ENCODE measurements at regions not wholly inside any gene's neighbourhood (a gene's known extent, or its start where the extent isn't known, plus 50 kb on each side); places are given as distances from the start of the nearest gene placed in this dataset.
"Not testable (repeated sequence)": the region's sequence is repeated elsewhere in the genome, so short reads cannot be mapped to it uniquely, and the experiment has no call there.

DNA sequence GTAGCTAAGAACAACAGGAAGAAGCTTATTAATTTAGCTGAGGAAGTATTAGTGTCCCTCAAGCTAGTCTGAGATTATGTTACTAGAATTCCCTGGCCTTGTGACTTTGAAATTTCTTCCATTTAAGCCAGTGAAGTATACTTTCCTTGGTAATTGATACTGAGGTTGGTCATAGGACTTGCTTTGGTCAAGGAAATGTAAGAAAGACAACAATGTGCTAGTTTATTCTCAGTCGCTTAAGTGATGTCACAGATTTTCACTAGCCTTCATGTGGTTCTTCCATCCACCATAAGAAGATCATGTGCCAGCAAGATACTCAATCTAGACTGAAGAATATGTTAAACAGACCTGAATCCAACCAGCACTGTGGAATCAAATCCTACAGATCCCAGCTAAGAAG lies 1140.1 kb downstream of the TECRL start:
- no peak for DNase-seq (ENCODE audit: low read depth)

- DNase-seq (ENCODE audit: low read depth) = no peak
These were observed 1175.6 kb downstream of the TECRL start for GRCh38 chr4:63233671-63234070.

DNA sequence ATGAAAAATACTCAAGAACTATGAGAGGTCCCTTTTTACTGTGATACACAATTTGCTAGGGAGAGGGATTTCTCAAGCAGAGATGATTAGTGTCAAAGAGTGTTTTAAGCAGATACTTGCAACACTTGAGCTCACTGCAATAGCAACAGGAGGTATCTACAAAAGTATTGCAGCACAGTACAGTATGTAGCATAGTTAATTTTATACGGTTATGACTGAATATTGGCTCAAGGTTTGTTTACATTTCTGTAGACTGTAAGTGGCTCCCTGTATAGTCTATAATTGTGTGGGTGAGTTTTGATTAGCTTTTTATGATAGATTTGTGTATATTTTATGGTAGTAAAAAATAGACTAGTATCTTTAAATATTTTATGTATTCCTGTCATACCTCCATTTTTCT lies 1177.2 kb downstream of the TECRL start:
- no peak for DNase-seq (ENCODE audit: low read depth)

GRCh38 chr4:63226229-63226628 lies 1183.0 kb downstream of the TECRL start:
- DNase-seq (ENCODE audit: low read depth) = no peak

DNA sequence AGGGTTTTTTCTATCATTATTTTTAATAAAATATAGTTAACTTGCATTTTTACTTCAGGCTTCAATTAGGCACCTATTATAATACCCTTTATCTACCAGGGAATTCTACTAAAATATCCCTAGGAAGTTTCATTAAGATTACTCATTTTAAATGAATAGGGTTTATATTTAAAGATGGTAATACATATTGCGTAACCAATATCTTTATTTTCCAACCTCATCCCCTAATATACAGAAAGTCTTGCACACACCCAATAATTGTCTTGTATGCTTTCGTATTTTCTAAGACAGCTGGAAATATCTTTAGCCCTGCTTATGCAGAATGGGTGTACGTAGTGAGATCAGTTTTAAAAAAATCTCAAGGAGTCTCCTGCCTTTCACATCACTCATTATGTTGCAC lies 1186.8 kb downstream of the TECRL start:
- no peak for DNase-seq (ENCODE audit: low read depth)

DNA sequence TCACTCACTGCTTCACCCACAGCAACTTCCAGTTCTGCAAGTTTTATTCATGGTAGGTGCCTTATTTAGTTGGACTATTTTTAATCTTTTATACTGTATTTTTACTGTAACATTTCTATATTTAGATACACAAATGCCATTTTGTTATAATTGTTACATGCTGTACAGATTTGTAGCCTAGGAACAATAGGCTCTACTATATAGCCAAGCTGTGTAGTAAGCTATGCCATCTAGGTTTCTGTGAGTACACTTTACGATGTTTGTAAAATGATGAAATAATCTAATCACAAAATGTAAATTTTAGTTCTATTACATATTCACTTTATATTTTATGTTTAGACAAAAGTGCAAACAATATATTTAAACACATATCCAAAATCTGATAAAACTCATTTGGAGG lies 1187.8 kb downstream of the TECRL start:
- DNase-seq (ENCODE audit: low read depth) = no peak

DNA sequence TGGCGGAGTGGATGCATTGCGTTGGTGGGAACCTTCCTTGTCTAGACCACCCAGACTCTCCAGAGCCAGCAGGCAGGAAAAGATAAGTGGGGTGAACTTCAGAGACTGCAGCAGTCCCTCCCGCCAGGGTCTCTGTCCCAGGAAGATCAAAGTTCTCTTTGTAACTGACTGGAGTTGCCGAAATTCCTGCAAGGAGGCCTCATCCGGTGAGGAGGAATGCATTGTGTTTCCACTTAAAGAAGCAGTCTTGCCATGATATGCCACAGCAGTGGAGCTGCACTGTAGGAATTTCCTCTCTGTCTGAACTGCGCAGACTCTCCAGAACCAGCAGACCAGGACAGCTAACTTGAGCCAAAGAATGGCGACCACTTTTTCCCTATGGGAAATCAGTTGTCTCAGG lies 1190.4 kb downstream of the TECRL start:
- no peak for DNase-seq (ENCODE audit: low read depth)

DNA sequence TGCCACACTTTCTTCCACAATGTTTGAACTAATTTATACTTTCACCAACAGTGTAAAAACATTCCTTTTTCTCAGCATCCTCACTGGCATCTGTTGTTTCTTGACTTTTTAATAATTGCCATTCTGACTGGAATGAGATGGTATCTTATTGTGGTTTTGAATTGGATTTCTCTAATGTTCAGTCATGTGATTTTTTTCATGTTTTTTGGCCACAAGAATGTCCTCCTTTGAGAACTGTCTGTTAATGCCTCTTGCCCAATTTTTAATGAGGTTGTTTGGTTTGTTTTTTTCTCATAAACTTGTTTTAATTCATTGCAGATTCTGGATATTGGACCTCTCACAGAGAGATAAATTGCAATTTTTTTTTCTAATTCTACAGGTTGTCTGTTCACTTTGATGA lies 1195.2 kb downstream of the TECRL start:
- DNase-seq (ENCODE audit: low read depth) = no peak

- DNase-seq (ENCODE audit: low read depth) = no peak
These were observed 1197.3 kb downstream of the TECRL start for GRCh38 chr4:63211776-63212479.

DNA sequence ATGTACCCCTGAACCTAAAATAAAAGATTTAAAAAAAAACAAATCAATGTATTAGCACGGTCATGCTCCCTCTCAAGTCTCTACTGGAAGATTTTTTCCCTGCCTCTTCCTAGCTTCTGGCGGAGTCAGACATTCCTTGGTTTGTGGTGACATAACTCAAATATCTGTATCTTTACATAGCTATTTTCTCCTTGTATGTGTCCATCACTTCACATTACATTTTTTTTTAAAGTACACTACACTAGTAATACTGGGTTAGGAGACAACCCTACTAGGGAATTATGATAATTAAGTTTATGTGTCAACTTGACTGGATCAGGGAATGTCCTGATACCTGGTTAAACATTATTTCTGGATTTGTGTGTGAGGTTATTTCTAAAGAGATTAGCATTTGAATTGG lies 1197.9 kb downstream of the TECRL start:
- DNase-seq (ENCODE audit: low read depth) = no peak

DNA sequence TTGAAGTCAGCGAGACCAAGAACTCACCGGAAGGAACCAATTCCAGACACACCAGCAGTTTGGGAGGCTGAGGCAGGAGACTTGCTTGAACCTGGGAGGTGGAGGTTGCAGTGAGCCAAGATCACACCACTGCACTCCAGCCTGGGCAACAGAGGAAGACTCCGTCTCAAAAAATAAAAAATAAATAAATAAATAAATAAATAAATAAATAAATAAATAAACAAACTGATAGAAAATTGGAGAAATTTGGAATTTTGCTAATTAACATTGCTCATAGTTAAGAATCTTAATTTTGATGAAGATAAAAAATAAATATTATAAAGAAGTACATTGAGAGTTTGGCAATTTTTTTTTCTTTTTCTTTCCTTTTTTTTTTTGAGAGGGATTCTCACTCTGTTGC lies 1216.2 kb downstream of the TECRL start:
- not testable (repeated sequence) for DNase-seq (ENCODE audit: low read depth)

- DNase-seq (ENCODE audit: low read depth) = no peak
These were observed 1237.9 kb downstream of the TECRL start for GRCh38 chr4:63171341-63171740.

DNA sequence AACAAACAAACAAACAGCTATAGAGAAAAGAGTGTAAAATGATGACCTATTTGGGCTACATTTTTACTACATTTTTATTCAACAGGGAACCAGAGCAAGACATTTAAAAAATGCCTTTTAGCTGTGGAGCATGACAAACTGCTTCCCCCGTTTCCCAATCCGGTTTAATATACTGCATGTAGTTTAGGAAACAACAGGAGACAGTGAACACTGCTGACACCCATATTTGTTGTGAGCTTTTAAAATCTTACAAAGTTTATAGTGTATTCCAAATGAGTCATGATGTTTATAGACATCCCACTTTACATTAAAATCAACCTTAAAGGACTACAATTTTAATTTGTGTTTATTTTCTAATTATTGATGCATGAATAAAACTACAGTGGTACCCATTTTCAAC lies 1238.3 kb downstream of the TECRL start:
- DNase-seq (ENCODE audit: low read depth) = no peak

- no peak for DNase-seq (ENCODE audit: low read depth)
These were observed 1239.4 kb downstream of the TECRL start for GRCh38 chr4:63169836-63170235.

DNA sequence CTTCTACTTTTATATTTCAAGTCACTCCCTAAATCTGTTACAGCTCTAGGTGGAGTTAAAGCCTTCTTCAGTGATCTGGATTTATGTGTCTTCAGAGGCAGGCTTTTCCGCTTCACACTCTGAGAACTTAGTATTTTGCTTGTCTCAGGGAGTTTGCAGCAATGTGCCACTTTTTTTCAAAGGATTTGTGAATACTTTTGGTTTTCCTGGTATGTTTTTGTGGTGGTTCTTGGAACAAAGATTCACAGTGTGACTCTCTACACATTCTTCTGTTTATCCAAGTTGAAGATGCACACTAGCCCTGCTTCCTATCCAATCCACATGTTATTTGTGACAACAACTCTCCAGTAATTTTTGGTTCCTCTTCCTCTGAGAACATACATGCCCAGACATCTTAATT lies 1253.7 kb downstream of the TECRL start:
- no peak for DNase-seq (ENCODE audit: low read depth)

DNA sequence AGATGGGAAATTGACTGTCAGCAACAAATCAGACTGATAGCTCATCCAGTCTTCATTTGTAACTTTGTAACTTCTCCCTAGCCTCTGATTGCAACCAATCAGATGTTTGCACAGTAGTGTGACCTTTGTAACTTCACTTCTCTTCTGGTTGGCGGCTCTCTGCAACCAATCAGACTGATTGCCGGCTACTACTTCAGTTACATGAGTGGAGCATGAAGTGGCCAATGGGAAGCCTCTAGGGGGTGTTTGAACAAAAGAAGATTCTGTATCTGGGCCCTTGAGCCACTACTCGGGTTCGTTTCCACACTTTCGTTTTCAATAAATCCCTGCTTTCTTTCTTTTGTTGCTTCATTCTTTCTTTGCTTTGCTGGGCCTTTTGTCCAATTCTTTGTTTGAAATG lies 1285.8 kb downstream of the TECRL start:
- no peak for DNase-seq (ENCODE audit: low read depth)

DNA sequence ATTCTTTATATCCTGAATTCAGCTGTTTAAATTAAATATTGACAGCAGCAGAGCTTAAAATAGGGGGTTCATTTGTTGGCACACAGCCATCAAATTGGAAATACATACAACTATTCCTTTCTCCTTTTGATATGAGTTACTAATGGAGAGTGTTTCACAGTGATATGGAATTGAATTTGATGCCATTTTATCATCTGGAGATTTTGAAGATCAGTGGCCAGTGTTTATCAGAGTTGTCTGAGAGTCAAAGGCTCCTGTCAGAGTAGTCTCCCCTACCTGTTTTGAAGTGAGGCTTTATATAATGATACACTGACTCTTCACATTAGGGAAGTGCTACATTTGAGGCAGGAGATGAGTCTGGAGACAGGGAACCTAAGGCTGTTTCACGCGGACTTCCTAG lies 1286.3 kb downstream of the TECRL start:
- DNase-seq (ENCODE audit: low read depth) = no peak

DNA sequence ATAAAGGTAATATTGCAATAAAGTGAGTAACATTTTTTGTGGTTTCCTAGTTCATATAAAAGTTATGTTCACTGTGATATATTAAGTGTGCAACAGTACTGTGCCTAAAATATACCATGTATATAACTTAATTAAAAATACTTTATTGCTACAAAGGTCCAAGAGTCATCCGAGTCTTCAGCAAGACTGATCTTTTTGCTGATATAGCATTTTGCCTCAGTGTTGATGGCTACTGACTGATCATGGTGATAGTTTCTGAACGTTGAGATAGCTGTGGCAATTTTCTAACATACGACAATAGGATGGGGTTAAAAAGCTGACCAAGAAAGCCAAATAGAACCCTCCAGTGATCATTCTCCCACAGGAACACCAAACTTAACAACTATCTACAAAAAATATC lies 1302.7 kb downstream of the TECRL start:
- no peak for DNase-seq (ENCODE audit: low read depth)

DNA sequence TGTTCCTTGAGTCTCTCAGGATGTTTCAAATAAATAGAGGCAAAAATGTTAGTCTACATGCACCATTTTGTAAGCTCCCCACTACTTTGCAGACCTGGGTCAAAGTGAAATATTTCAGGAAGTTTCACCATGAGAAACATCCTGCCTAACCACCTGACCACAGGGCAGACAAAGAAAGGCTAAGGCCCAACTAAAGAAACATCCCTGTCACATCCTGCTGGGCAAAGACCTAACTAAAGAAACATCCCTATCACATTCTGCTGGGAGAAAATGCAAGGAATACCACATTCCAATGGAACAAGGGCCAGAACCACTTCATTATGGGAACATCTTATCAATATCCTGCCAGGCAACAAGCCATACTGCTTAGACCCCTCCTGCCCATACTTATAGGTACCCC lies 1303.4 kb downstream of the TECRL start:
- DNase-seq (ENCODE audit: low read depth) = no peak

- no peak for DNase-seq (ENCODE audit: low read depth)
These were observed 1318.6 kb downstream of the TECRL start for GRCh38 chr4:63090641-63091040.

GRCh38 chr4:63085091-63085490 lies 1324.2 kb downstream of the TECRL start:
- no peak for DNase-seq (ENCODE audit: low read depth)

- DNase-seq (ENCODE audit: low read depth) = no peak
These were observed 1328.3 kb downstream of the TECRL start for GRCh38 chr4:63080934-63081333.

DNA sequence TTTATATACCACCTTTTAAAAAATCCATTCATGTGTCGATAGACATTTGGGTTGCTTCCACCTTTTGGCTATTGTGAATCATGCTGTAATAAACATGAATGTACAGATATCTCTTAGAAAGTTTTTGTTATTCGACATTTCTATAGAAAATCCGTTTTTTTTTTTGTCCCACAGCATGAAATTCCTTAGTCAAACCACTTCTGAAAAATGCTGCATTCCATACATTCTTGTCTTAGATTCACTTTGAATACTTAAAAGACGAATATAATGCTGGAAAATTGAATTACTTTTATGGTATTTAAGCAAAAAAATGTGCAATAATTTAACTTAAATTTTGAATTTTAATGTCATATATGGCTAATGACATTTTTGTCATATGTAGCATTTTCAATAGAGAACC lies 1345.5 kb downstream of the TECRL start:
- no peak for DNase-seq (ENCODE audit: low read depth)

GRCh38 chr4:63062891-63063290 lies 1346.4 kb downstream of the TECRL start:
- DNase-seq (ENCODE audit: low read depth) = not testable (repeated sequence)

DNA sequence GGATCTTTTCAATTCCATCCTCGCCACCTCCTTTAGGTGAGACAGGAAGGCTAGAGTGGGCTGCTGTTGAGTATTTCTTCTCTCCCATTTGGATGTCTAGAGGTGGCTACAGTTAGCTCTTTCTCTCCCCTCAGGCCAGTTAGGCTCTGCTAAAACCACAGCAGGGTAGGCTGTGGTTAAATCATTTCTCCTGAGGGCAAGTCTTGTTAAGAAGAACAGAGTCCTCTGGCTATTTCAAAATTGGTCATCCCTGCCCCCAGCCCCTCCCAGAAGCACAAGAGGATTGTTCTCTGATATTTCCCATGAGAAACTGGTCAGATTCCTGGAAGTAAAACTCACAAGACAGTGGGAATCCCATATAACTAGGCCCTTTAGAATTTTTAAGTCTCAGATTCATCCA lies 1359.5 kb downstream of the TECRL start:
- DNase-seq (ENCODE audit: low read depth) = no peak
